Endodermal cell (in vitro differentiated cells): ENCODE measurements at regions not wholly inside any gene's neighbourhood (a gene's known extent, or its start where the extent isn't known, plus 50 kb on each side); places are given as distances from the start of the nearest gene placed in this dataset.

ENCODE experiments used
- DNase-seq: peaks from one replicate; pipeline ENCODE4 v3.0.0-alpha.2; 2017
- H3K27ac ChIP-seq: 2 replicates; pipeline ENCODE4 v1.5.1; 2013; ENCODE audit warnings: mild to moderate bottlenecking, low read depth, low read length, moderate library complexity
- H3K27me3 ChIP-seq: 2 replicates; pipeline ENCODE4 v1.6.1; 2013; ENCODE audit warnings: mild to moderate bottlenecking, low read length, moderate library complexity; ENCODE audit not compliant: insufficient read depth, control insufficient read depth, poor library complexity, severe bottlenecking
- H3K36me3 ChIP-seq: 2 replicates; pipeline ENCODE4 v1.7.0; 2013; ENCODE audit warnings: mild to moderate bottlenecking, low read length, moderate library complexity; ENCODE audit not compliant: control insufficient read depth, insufficient read depth
- H3K4me1 ChIP-seq: one replicate; pipeline ENCODE4 v1.7.0; 2013; ENCODE audit warnings: low read length; ENCODE audit not compliant: control insufficient read depth, insufficient read depth
- H3K4me3 ChIP-seq: 2 replicates; pipeline ENCODE4 v1.5.1; 2013; ENCODE audit warnings: mild to moderate bottlenecking, low read length, moderate library complexity
- H3K9ac ChIP-seq: 2 replicates; pipeline ENCODE4 v1.6.1; 2013; ENCODE audit warnings: mild to moderate bottlenecking, low read length, moderate library complexity; ENCODE audit not compliant: poor library complexity, severe bottlenecking; ENCODE audit errors: extremely low read depth
- H3K9me3 ChIP-seq: 2 replicates; pipeline ENCODE4 v1.6.1; 2013; ENCODE audit warnings: mild to moderate bottlenecking, low read length, moderate library complexity; ENCODE audit not compliant: control insufficient read depth
- H3K27ac Mint-ChIP-seq: 2 replicates; pipeline ENCODE4 v1.8.0; 2020; ENCODE audit warnings: mixed read lengths
- H3K27me3 Mint-ChIP-seq: 2 replicates; pipeline ENCODE4 v1.8.0; 2021; ENCODE audit warnings: mild to moderate bottlenecking, mixed read lengths; ENCODE audit not compliant: insufficient read depth
- H3K36me3 Mint-ChIP-seq: 2 replicates; pipeline ENCODE4 v1.8.0; 2020; ENCODE audit warnings: low read depth, mixed read lengths
- H3K4me1 Mint-ChIP-seq: 2 replicates; pipeline ENCODE4 v1.8.0; 2020; ENCODE audit warnings: mixed read lengths
- H3K4me3 Mint-ChIP-seq: 2 replicates; pipeline ENCODE4 v1.8.0; 2020; ENCODE audit warnings: mild to moderate bottlenecking, moderate library complexity, mixed read lengths
- H3K9me3 Mint-ChIP-seq: 2 replicates; pipeline ENCODE4 v1.8.0; 2020; ENCODE audit warnings: mild to moderate bottlenecking, mixed read lengths
- WGBS, 2 experiments: methylation state at CpG; one replicate each; pipeline versions ENCODE4 v1.1.5 to v1.1.7; 2013; ENCODE audit warnings: missing lambda C conversion rate in 2 of 2, mixed read lengths in 1 of 2; ENCODE audit not compliant: insufficient coverage in 1 of 2, insufficient read length in 1 of 2; 5-methylcytosine and 5-hydroxymethylcytosine counted together
- TF ChIP-seq, protein P1 (sequence below): fragments of 200-600 bp; sonication (generic); conservative IDR thresholded peaks from 2 replicates; pipeline ENCODE4 v1.5.0; 2021; ENCODE audit warnings: antibody characterized with exemption, mild to moderate bottlenecking

GRCh38 chr12:111173836-111174235 is 195.1 kb downstream of the PHETA1 start:
- Histone ChIP-seq H3K9ac (no peak overlapping the region), H3K9me3 (no peaks in the 10 kb centered on the region), H3K27me3 (no peaks in the 10 kb centered on the region), H3K36me3 (no peaks in the 10 kb centered on the region), H3K4me3 (no peak overlapping the region), H3K4me1 (no peaks in the 10 kb centered on the region), H3K27ac (no peak overlapping the region)
- TF ChIP-seq, protein P1, sequence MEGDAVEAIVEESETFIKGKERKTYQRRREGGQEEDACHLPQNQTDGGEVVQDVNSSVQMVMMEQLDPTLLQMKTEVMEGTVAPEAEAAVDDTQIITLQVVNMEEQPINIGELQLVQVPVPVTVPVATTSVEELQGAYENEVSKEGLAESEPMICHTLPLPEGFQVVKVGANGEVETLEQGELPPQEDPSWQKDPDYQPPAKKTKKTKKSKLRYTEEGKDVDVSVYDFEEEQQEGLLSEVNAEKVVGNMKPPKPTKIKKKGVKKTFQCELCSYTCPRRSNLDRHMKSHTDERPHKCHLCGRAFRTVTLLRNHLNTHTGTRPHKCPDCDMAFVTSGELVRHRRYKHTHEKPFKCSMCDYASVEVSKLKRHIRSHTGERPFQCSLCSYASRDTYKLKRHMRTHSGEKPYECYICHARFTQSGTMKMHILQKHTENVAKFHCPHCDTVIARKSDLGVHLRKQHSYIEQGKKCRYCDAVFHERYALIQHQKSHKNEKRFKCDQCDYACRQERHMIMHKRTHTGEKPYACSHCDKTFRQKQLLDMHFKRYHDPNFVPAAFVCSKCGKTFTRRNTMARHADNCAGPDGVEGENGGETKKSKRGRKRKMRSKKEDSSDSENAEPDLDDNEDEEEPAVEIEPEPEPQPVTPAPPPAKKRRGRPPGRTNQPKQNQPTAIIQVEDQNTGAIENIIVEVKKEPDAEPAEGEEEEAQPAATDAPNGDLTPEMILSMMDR = no peak
- DNase-seq = no peak
- H3K36me3 Mint-ChIP-seq = no peaks in the 10 kb centered on the region
- no peak overlapping the region for H3K4me3 Mint-ChIP-seq
- no peaks in the 10 kb centered on the region for H3K9me3 Mint-ChIP-seq
- no peaks in the 10 kb centered on the region for H3K27me3 Mint-ChIP-seq
- H3K4me1 Mint-ChIP-seq = no peaks in the 10 kb centered on the region
- WGBS, 2 experiments = 87 to 95% methylated on average over 3 of the region's 3 CpGs
- no peak overlapping the region for H3K27ac Mint-ChIP-seq

DNA sequence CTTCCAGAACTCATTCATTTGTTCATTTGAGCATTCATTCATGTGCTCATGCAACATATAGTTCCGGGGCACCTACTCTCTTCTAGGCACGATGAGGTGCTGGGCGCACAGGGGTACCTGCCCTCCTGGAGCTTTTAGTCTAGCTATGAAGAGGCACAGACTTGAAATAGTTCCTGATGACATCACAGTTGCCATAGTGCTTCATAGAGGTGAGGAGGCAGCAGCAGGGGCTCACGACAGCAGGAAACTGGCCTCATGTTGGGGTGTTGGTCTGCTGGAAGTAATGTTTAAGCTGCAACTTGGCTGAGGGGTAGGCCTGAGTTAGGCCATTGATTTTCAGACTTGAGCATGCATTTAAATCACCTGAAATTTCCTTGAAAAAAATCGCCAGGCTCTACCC is 195.5 kb downstream of the PHETA1 start:
- WGBS, 2 experiments = 92 to 94% methylated on average over 2 to 5 of the region's 5 CpGs
- H3K4me3 ChIP-seq = no peak overlapping the region
- no peaks in the 10 kb centered on the region for H3K36me3 Mint-ChIP-seq
- H3K27me3 ChIP-seq = no peaks in the 10 kb centered on the region
- TF ChIP-seq, protein P1 = no peak
- no peaks in the 10 kb centered on the region for H3K9me3 ChIP-seq
- no peak overlapping the region for H3K27ac Mint-ChIP-seq
- no peaks in the 10 kb centered on the region for H3K27me3 Mint-ChIP-seq
- no peak overlapping the region for H3K4me3 Mint-ChIP-seq
- H3K27ac ChIP-seq = no peak overlapping the region
- H3K9ac ChIP-seq = no peak overlapping the region
- no peaks in the 10 kb centered on the region for H3K9me3 Mint-ChIP-seq
- H3K4me1 Mint-ChIP-seq = peaks cover 2% of the 10 kb centered on the region
- H3K36me3 ChIP-seq = no peaks in the 10 kb centered on the region
- DNase-seq = no peak
- no peaks in the 10 kb centered on the region for H3K4me1 ChIP-seq

- no peak for DNase-seq
- H3K27me3 Mint-ChIP-seq = no peaks in the 10 kb centered on the region
- peaks cover 6% of the 10 kb centered on the region for H3K4me1 Mint-ChIP-seq
- TF ChIP-seq, protein P1 = no peak
- 91 to 92% methylated on average over 7 to 8 of the region's 8 CpGs for WGBS, 2 experiments
- no peak overlapping the region for H3K27ac Mint-ChIP-seq
- Histone ChIP-seq H3K4me1 (no peaks in the 10 kb centered on the region), H3K27ac (no peak overlapping the region), H3K9me3 (no peaks in the 10 kb centered on the region), H3K27me3 (no peaks in the 10 kb centered on the region), H3K36me3 (no peaks in the 10 kb centered on the region), H3K9ac (no peak overlapping the region), H3K4me3 (no peak overlapping the region)
- H3K36me3 Mint-ChIP-seq = no peaks in the 10 kb centered on the region
- no peak overlapping the region for H3K4me3 Mint-ChIP-seq
- no peaks in the 10 kb centered on the region for H3K9me3 Mint-ChIP-seq
Measured at GRCh38 chr12:111172786-111173185, 196.1 kb downstream of the PHETA1 start.
